ENCODE measurements at regions not wholly inside any gene's neighbourhood (a gene's known extent, or its start where the extent isn't known, plus 50 kb on each side); places are given as distances from the start of the nearest gene placed in this dataset.

GRCh38 chr2:14306268-14306861 is 326.2 kb upstream of the LRATD1 start:
- TF ChIP-seq POLR2A (IDR thresholded peaks at IDR 0.05) (no peak), CTCF (IDR thresholded peaks at IDR 0.05 in 4 of 5, conservative IDR thresholded peaks at IDR 0.05 in 1 of 5) (no peak)

GRCh38 chr2:14313341-14313740 is 319.2 kb upstream of the LRATD1 start:
- no peak for ATAC-seq
- in situ Hi-C loops (cut with MboI; ENCODE audit: low sequenced_read_pairs in 4 of 4), result no loop called here

More at GRCh38 chr2:14306268-14306861, 326.2 kb upstream of the LRATD1 start:
- in situ Hi-C loops (cut with MboI; ENCODE audit: low sequenced_read_pairs in 4 of 4) (no loop called here), intact Hi-C loops (cut with DNase I; ENCODE audit: low total_unique reads) (no loop called here)
- Histone ChIP-seq H3K9me3 (no peaks in the 10 kb centered on the region), H3K27me3 (no peaks in the 10 kb centered on the region), H3K27ac (no peak overlapping the region), H3K4me1 (no peaks in the 10 kb centered on the region), H3K36me3 (no peaks in the 10 kb centered on the region), H3K4me3 (no peak overlapping the region)
- ATAC-seq, result no peak
- no peak for DNase-seq

GRCh38 chr2:14316594-14316993 is 315.9 kb upstream of the LRATD1 start:
- no peak for TF ChIP-seq CTCF (IDR thresholded peaks at IDR 0.05 in 4 of 5, conservative IDR thresholded peaks at IDR 0.05 in 1 of 5)
- Histone ChIP-seq H3K27ac (no peak overlapping the region), H3K27me3 (no peaks in the 10 kb centered on the region), H3K9me3 (no peaks in the 10 kb centered on the region), H3K4me3 (no peak overlapping the region), H3K4me1 (no peaks in the 10 kb centered on the region), H3K36me3 (no peaks in the 10 kb centered on the region)
- intact Hi-C loops (cut with DNase I; ENCODE audit: low total_unique reads), result no loop called here
- in situ Hi-C loops (cut with MboI; ENCODE audit: low sequenced_read_pairs in 4 of 4), result no loop called here
- DNase-seq, result no peak
- no peak for ATAC-seq

More at GRCh38 chr2:14313341-14313740, 319.2 kb upstream of the LRATD1 start:
- intact Hi-C loops (cut with DNase I; ENCODE audit: low total_unique reads), result no loop called here
- TF ChIP-seq CTCF (IDR thresholded peaks at IDR 0.05 in 4 of 5, conservative IDR thresholded peaks at IDR 0.05 in 1 of 5) (no peak), POLR2A (IDR thresholded peaks at IDR 0.05) (no peak)
- Histone ChIP-seq H3K36me3 (no peaks in the 10 kb centered on the region), H3K4me1 (no peaks in the 10 kb centered on the region), H3K4me3 (no peak overlapping the region), H3K27me3 (no peaks in the 10 kb centered on the region), H3K9me3 (no peaks in the 10 kb centered on the region), H3K27ac (no peak overlapping the region)
- DNase-seq, result no peak

- TF ChIP-seq POLR2A (IDR thresholded peaks at IDR 0.05), result no peak
- TF ChIP-seq CTCF (IDR thresholded peaks at IDR 0.05 in 4 of 5, conservative IDR thresholded peaks at IDR 0.05 in 1 of 5), result no peak
- Histone ChIP-seq H3K36me3 (no peaks in the 10 kb centered on the region), H3K4me3 (no peak overlapping the region), H3K27ac (no peak overlapping the region), H3K9me3 (no peaks in the 10 kb centered on the region), H3K4me1 (peaks cover 0 to 3% of the 10 kb centered on the region in 2 donors), H3K27me3 (no peaks in the 10 kb centered on the region)
- intact Hi-C loops (cut with DNase I; ENCODE audit: low total_unique reads), result no loop called here
- DNase-seq (no peak), ATAC-seq (no peak)
- in situ Hi-C loops (cut with MboI; ENCODE audit: low sequenced_read_pairs in 4 of 4), result no loop called here
Measured at GRCh38 chr2:14321357-14321756, 311.2 kb upstream of the LRATD1 start.

GRCh38 chr2:14322306-14322705 is 310.2 kb upstream of the LRATD1 start:
- H3K9me3 ChIP-seq, result no peaks in the 10 kb centered on the region
- H3K4me3 ChIP-seq, result no peak overlapping the region
- in situ Hi-C loops (cut with MboI; ENCODE audit: low sequenced_read_pairs in 4 of 4) (no loop called here), intact Hi-C loops (cut with DNase I; ENCODE audit: low total_unique reads) (no loop called here)
- no peak for DNase-seq
- H3K27me3 ChIP-seq, result no peaks in the 10 kb centered on the region
- H3K36me3 ChIP-seq, result no peaks in the 10 kb centered on the region
- H3K27ac ChIP-seq, result no peak overlapping the region
- no peak for TF ChIP-seq CTCF (IDR thresholded peaks at IDR 0.05 in 4 of 5, conservative IDR thresholded peaks at IDR 0.05 in 1 of 5)
- TF ChIP-seq POLR2A (IDR thresholded peaks at IDR 0.05), result no peak
- ATAC-seq, result no peak
- peaks cover 0 to 3% of the 10 kb centered on the region in 2 donors for H3K4me1 ChIP-seq

Data from gastrocnemius medialis (tissue), 4 donors.